Glutamatergic neuron (in vitro differentiated cells): ENCODE measurements at regions not wholly inside any gene's neighbourhood (a gene's known extent, or its start where the extent isn't known, plus 50 kb on each side); places are given as distances from the start of the nearest gene placed in this dataset.

ENCODE experiments used
- DNase-seq: peaks from one replicate; pipeline ENCODE4 v3.0.0; 2022
- H3K27ac Mint-ChIP-seq: one replicate; pipeline ENCODE4 v1.8.0; 2020; ENCODE audit warnings: mild to moderate bottlenecking, mixed read lengths, inconsistent platforms; ENCODE audit not compliant: unreplicated experiment
- H3K27me3 Mint-ChIP-seq: one replicate; pipeline ENCODE4 v1.8.0; 2020; ENCODE audit warnings: mild to moderate bottlenecking, moderate library complexity, mixed read lengths, inconsistent platforms; ENCODE audit not compliant: unreplicated experiment
- H3K36me3 Mint-ChIP-seq: one replicate; pipeline ENCODE4 v1.8.0; 2020; ENCODE audit warnings: mild to moderate bottlenecking, mixed read lengths, inconsistent platforms; ENCODE audit not compliant: unreplicated experiment
- H3K4me1 Mint-ChIP-seq: one replicate; pipeline ENCODE4 v1.8.0; 2020; ENCODE audit warnings: mild to moderate bottlenecking, low read depth, mixed read lengths, inconsistent platforms; ENCODE audit not compliant: unreplicated experiment
- H3K4me3 Mint-ChIP-seq: one replicate; pipeline ENCODE4 v1.8.0; 2020; ENCODE audit warnings: mild to moderate bottlenecking, mixed read lengths, inconsistent platforms; ENCODE audit not compliant: unreplicated experiment
- H3K9me3 Mint-ChIP-seq: one replicate; pipeline ENCODE4 v1.8.0; 2020; ENCODE audit warnings: mild to moderate bottlenecking, moderate library complexity, mixed read lengths, inconsistent platforms; ENCODE audit not compliant: unreplicated experiment
- TF ChIP-seq, protein P1 (sequence below): fragments of 200-600 bp; sonication (generic); IDR thresholded peaks from one replicate; pipeline ENCODE4 v1.5.0; 2021; ENCODE audit not compliant: partially characterized antibody, unreplicated experiment

GRCh38 chr2:152861349-152861942 is 143.0 kb downstream of the ARL6IP6 start:
- Mint-ChIP-seq H3K4me1 (peaks cover 9% of the 10 kb centered on the region), H3K27me3 (peaks cover 4% of the 10 kb centered on the region), H3K27ac (no peak overlapping the region), H3K4me3 (no peak overlapping the region), H3K9me3 (peaks cover 11% of the 10 kb centered on the region), H3K36me3 (peaks cover 17% of the 10 kb centered on the region)
- TF ChIP-seq, protein P1, sequence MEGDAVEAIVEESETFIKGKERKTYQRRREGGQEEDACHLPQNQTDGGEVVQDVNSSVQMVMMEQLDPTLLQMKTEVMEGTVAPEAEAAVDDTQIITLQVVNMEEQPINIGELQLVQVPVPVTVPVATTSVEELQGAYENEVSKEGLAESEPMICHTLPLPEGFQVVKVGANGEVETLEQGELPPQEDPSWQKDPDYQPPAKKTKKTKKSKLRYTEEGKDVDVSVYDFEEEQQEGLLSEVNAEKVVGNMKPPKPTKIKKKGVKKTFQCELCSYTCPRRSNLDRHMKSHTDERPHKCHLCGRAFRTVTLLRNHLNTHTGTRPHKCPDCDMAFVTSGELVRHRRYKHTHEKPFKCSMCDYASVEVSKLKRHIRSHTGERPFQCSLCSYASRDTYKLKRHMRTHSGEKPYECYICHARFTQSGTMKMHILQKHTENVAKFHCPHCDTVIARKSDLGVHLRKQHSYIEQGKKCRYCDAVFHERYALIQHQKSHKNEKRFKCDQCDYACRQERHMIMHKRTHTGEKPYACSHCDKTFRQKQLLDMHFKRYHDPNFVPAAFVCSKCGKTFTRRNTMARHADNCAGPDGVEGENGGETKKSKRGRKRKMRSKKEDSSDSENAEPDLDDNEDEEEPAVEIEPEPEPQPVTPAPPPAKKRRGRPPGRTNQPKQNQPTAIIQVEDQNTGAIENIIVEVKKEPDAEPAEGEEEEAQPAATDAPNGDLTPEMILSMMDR = peak; percentile 73
- DNase-seq = no peak

DNA sequence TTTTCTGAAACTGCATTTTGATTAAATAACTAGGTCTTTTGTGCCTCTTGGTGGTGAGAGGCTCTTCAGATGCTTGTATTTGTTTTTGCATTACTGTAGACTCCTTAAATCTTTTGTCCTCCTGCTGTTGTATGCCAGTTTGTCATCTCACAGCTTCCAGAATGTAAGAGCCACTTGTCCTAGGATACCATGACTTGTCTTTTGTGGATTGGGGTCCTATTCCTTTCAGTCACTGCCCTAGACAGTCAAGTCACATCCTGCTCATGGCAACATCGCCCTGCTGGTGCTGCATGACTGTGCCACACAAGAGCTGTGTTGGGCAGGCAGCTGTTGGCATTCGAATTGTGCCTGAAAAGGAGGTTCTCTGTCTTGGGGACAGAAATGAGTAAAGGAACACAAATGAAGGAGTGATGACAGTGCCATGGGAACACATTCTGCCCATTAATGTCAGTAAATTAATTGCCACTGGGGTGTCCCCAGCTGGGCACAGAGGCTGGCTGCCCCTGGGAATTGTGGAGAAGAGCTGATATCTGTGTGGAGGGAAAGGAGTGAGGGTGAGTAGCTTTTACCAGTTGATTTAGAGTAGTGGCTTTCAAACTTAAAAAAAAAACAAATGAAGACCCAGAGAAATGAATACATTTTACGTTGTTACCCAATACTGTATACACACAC is 140.3 kb downstream of the ARL6IP6 start:
- peak overlapping the region; percentile 2 for H3K4me3 Mint-ChIP-seq
- H3K27ac Mint-ChIP-seq = peak overlapping the region; percentile 29
- peaks cover 7% of the 10 kb centered on the region for H3K4me1 Mint-ChIP-seq
- peak; percentile 60 for DNase-seq
- H3K36me3 Mint-ChIP-seq = peaks cover 16% of the 10 kb centered on the region
- TF ChIP-seq, protein P1 = no peak
- H3K9me3 Mint-ChIP-seq = peaks cover 11% of the 10 kb centered on the region
- peaks cover 4% of the 10 kb centered on the region for H3K27me3 Mint-ChIP-seq

DNA sequence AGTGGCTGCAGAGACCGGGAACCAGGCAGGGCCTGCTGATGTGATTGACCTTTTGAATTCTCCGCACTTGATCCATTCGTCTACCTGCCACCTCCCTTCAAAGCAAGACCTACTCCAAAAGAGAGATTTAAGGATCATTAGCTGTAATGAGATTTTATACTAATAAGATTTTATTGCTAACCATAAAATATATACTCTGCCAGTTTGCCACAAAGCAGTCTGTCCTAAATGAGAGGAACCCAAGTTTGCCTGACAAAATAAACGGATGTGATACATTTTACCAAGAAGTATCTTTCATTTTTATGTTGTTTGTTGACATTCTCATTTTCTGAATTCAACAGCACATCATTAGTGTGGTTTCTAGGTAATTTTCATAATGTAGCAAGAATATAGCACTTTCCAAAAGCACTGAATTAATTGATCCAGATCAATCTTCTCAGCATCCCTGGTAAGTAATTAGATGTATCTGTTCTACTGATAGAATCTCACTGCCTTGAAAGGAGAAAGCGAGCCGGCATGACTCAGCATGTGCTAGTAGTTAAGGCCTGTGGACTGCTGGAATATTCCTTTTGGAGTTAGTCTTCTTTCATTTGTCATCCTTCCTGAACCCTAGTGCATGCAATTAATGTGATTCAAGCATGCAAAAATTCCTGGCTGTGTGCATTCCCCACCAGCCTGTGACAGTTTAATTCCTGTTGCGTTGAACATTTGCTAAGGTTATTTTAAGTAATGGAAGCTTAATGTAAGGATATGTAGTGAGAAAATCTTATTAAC is 128.5 kb downstream of the ARL6IP6 start:
- no peak for DNase-seq

GRCh38 chr2:152835674-152836073 is 117.3 kb downstream of the ARL6IP6 start:
- H3K9me3 Mint-ChIP-seq = peaks cover 3% of the 10 kb centered on the region
- H3K4me1 Mint-ChIP-seq = no peaks in the 10 kb centered on the region
- H3K27me3 Mint-ChIP-seq = no peaks in the 10 kb centered on the region
- H3K4me3 Mint-ChIP-seq = no peak overlapping the region
- no peak overlapping the region for H3K27ac Mint-ChIP-seq
- DNase-seq = no peak
- peaks cover under 1% of the 10 kb centered on the region for H3K36me3 Mint-ChIP-seq
- TF ChIP-seq, protein P1 = no peak

More for the DNA sequence above, 128.5 kb downstream of the ARL6IP6 start:
- no peaks in the 10 kb centered on the region for H3K36me3 Mint-ChIP-seq
- no peaks in the 10 kb centered on the region for H3K27me3 Mint-ChIP-seq
- no peak overlapping the region for H3K27ac Mint-ChIP-seq
- TF ChIP-seq, protein P1 = no peak
- no peaks in the 10 kb centered on the region for H3K9me3 Mint-ChIP-seq
- H3K4me3 Mint-ChIP-seq = no peak overlapping the region
- H3K4me1 Mint-ChIP-seq = no peaks in the 10 kb centered on the region
